Psoas muscle (tissue), 7 donors: ENCODE measurements at regions not wholly inside any gene's neighbourhood (a gene's known extent, or its start where the extent isn't known, plus 50 kb on each side); places are given as distances from the start of the nearest gene placed in this dataset.

Experiments used
- ATAC-seq, 4 donors: fragments of 200-7000 bp; cut with Tn5 transposase; one replicate each; pipeline ENCODE4 v1.9.1; 2020; ENCODE audit warnings: moderate library complexity in 3 of 4, mild to moderate bottlenecking in 2 of 4
- DNase-seq, 2 donors: peaks; one replicate each; pipeline ENCODE4 v3.0.0-alpha.2; 2020
- H3K27ac ChIP-seq: fragments of 200-600 bp; one replicate; pipeline ENCODE4 v1.8.0; 2022
- H3K27me3 ChIP-seq, 3 donors: fragments of 200-600 bp in 1 of 3; one replicate each; pipeline versions ENCODE4 v1.6.1 to v1.8.0; 2013 to 2022; ENCODE audit warnings: low read length in 2 of 3, mild to moderate bottlenecking in 2 of 3, moderate library complexity in 1 of 3; ENCODE audit not compliant: insufficient read depth in 3 of 3
- H3K36me3 ChIP-seq, 2 donors: fragments of 200-600 bp in 1 of 2; one replicate each; pipeline versions ENCODE4 v1.6.1 to v1.8.0; 2013 to 2022; ENCODE audit warnings: low read depth in 1 of 2, mild to moderate bottlenecking in 1 of 2, moderate library complexity in 1 of 2; ENCODE audit not compliant: insufficient read depth in 1 of 2
- H3K4me1 ChIP-seq: fragments of 200-600 bp; one replicate; pipeline ENCODE4 v1.8.0; 2022
- H3K4me3 ChIP-seq: fragments of 200-600 bp; one replicate; pipeline ENCODE4 v1.8.0; 2022; ENCODE audit warnings: mild to moderate bottlenecking
- H3K9me3 ChIP-seq: fragments of 200-600 bp; one replicate; pipeline ENCODE4 v1.8.0; 2022
- WGBS, 3 donors: extraction: QIAGEN DNeasy Blood & Tissue Kit; methylation state at CpG; one replicate each; pipeline versions ENCODE4 v1.1.6 to v1.1.7; 2013; 5-methylcytosine and 5-hydroxymethylcytosine counted together
- intact Hi-C, 2 donors: fragments of 100-400 bp; cut with DNase I; formaldehyde crosslinking; loops; one replicate each; pipeline versions ENCODE4 v1.11.0 to v1.14.2; 2022
- TF ChIP-seq, protein P1 (sequence below): fragments of 200-600 bp; IDR thresholded peaks from one replicate; pipeline ENCODE4 v1.8.0; 2022; ENCODE audit warnings: antibody characterized with exemption
- donor health status: healthy with polysubstance abuse.
- donor health status: DM: no; HTN: no; CAD: no; lungs with moderate emphysema.
- donor health status: Bipolar disorder and iron deficiency.
- donor health status: healthy.
- donor health status: DM: yes; HTN: yes; CAD: no.
- donor health status: DM: no; HTN: no; CAD: no.
- donor health status: DM: yes; HTN: yes; CAD: no.

DNA sequence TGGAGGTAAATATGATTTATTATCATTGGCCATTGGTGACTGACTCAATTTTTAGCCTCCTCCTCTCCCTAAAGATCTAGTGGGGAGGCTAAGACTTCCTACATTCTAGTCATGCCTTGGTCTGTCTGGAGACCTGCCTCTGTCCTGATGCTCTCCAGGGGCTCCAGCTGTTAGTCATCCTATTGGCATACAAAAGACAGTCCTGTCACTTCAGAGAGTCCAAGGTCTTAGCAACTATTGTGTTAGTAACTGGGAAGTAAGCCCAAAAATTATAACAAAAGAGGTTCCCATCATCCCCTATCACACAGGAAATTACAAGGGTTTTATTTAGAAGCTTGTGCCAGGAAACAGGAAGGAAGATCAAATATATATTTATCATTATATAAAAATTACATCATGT lies 400.6 kb upstream of the VSTM2A start:
- Histone ChIP-seq H3K27me3 (no peaks in the 10 kb centered on the region), H3K9me3 (no peaks in the 10 kb centered on the region), H3K36me3 (no peaks in the 10 kb centered on the region), H3K4me1 (no peaks in the 10 kb centered on the region), H3K27ac (no peak overlapping the region), H3K4me3 (no peak overlapping the region)
- TF ChIP-seq, protein P1, sequence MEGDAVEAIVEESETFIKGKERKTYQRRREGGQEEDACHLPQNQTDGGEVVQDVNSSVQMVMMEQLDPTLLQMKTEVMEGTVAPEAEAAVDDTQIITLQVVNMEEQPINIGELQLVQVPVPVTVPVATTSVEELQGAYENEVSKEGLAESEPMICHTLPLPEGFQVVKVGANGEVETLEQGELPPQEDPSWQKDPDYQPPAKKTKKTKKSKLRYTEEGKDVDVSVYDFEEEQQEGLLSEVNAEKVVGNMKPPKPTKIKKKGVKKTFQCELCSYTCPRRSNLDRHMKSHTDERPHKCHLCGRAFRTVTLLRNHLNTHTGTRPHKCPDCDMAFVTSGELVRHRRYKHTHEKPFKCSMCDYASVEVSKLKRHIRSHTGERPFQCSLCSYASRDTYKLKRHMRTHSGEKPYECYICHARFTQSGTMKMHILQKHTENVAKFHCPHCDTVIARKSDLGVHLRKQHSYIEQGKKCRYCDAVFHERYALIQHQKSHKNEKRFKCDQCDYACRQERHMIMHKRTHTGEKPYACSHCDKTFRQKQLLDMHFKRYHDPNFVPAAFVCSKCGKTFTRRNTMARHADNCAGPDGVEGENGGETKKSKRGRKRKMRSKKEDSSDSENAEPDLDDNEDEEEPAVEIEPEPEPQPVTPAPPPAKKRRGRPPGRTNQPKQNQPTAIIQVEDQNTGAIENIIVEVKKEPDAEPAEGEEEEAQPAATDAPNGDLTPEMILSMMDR: no peak
- no peak for DNase-seq
- intact Hi-C loops: no loop called here
- ATAC-seq: no peak

DNA sequence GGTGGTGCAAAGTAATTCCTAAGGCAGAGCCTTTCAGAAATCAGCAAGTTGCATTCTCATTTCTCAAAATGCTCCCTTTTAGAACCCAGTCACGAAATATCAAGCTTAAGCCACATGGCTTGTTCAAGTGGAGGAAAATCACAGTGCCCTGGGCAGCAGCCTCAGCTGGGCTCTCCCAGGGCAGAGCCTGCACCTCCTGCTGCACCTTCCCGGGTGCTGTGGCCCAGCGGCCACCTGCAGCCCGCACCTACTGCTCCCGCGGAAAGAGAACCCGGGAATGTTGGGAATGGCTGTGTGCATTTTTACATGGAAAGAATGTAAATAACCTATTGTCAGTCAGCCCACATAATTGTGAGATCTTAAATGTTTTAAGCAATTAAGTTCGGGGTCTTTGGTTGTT lies 396.5 kb upstream of the VSTM2A start:
- no peaks in the 10 kb centered on the region for H3K36me3 ChIP-seq
- no peak overlapping the region for H3K4me3 ChIP-seq
- DNase-seq (no peak), ATAC-seq (no peak)
- WGBS, 3 donors: 88 to 92% (median 90%) methylated on average over 8 of the region's 8 CpGs
- H3K4me1 ChIP-seq: no peaks in the 10 kb centered on the region
- intact Hi-C loops: no loop called here
- TF ChIP-seq, protein P1: no peak
- no peaks in the 10 kb centered on the region for H3K9me3 ChIP-seq
- no peak overlapping the region for H3K27ac ChIP-seq
- no peaks in the 10 kb centered on the region for H3K27me3 ChIP-seq

DNA sequence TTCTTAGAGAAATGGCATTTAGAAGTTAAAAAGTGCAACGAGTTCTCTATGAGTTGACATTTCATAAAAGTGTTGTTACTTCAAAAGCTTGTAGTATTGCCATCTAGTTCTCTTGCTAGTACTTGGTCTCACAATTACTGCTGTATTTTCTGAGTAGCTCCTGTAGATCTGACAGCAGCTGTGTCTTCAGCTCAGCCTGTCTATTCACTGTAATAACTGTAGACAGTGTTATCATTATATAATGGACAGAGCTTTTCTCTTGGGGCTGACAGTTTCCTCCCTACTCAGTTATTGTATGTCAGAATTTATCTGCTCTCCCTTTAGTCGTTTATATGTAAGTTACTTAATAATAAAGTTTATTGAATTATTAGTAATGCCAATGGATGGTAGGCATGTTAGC lies 388.7 kb upstream of the VSTM2A start:
- ATAC-seq: no peak

DNA sequence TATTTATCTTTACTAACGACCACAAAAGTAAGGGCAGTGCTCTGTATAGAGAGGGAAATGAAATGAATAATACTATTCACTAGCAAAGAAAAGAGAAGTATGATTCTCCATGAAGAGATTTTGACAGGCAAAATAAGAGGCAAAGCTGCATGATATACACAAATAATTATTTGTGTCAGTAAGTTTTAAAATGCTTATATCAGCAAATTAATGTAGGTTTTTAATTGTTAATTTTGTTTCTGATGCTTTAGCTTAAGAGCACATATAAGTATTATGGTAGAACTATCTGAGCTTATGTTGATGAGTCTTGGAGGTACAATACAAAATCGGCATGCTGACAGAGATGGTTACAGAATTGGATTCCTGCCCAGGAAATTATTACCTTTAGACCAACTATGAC lies 383.1 kb upstream of the VSTM2A start:
- TF ChIP-seq, protein P1: no peak
- Histone ChIP-seq H3K36me3 (no peaks in the 10 kb centered on the region), H3K27me3 (no peaks in the 10 kb centered on the region)

More for the DNA sequence above, 388.7 kb upstream of the VSTM2A start:
- no peaks in the 10 kb centered on the region for H3K27me3 ChIP-seq
- TF ChIP-seq, protein P1: no peak
- no peaks in the 10 kb centered on the region for H3K9me3 ChIP-seq
- H3K4me3 ChIP-seq: no peak overlapping the region
- no peaks in the 10 kb centered on the region for H3K36me3 ChIP-seq
- 59 to 63% (median 62%) methylated on average over 2 of the region's 2 CpGs for WGBS, 3 donors
- no peaks in the 10 kb centered on the region for H3K4me1 ChIP-seq
- intact Hi-C loops: no loop called here
- no peak overlapping the region for H3K27ac ChIP-seq
- no peak for DNase-seq

DNA sequence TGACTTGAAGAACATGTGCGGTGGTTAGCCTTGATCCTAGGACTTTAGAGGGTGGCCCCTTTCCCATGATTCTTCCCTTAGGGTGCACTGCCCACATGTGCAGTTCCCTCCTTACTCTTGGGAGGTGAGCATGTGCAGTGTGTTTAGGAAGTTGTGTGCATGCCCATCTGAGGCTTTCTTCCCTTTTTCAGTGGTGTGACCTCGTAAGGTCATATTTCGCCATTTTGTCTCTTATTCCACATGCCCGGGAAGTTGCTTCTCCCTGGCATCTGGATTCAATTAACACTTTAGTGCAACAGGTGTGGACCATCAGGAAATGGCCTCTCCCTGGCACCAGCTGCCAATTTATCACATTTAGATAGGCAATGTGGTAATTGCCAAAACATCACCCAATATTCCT lies 380.6 kb upstream of the VSTM2A start:
- Histone ChIP-seq H3K9me3 (no peaks in the 10 kb centered on the region), H3K27me3 (no peaks in the 10 kb centered on the region), H3K4me3 (no peak overlapping the region), H3K27ac (no peak overlapping the region), H3K36me3 (no peaks in the 10 kb centered on the region), H3K4me1 (no peaks in the 10 kb centered on the region)
- DNase-seq: no peak
- WGBS, 3 donors: 68 to 73% (median 73%) methylated on average over 4 of the region's 4 CpGs
- intact Hi-C loops: no loop called here
- TF ChIP-seq, protein P1: no peak
- no peak for ATAC-seq

More for the DNA sequence above, 383.1 kb upstream of the VSTM2A start:
- no peak for ATAC-seq
- intact Hi-C loops: no loop called here
- no peak overlapping the region for H3K4me3 ChIP-seq
- H3K9me3 ChIP-seq: no peaks in the 10 kb centered on the region
- H3K4me1 ChIP-seq: no peaks in the 10 kb centered on the region
- no peak overlapping the region for H3K27ac ChIP-seq
- 57 to 73% (median 64%) methylated on average over 2 of the region's 2 CpGs for WGBS, 3 donors
- DNase-seq: no peak
